Left renal pelvis (tissue), 4 donors: ENCODE measurements at regions not wholly inside any gene's neighbourhood (a gene's known extent, or its start where the extent isn't known, plus 50 kb on each side); places are given as distances from the start of the nearest gene placed in this dataset.

Experiments
- DNase-seq, 4 donors: peaks; one replicate each; pipeline ENCODE4 v3.0.0-alpha.2; 2013; ENCODE audit warnings: low read depth in 4 of 4, low spot score in 3 of 4

- DNase-seq, result no peak
Observed at GRCh38 chr4:35534962-35535361, 709.4 kb downstream of the ARAP2 start.

- DNase-seq, result no peak
Observed at GRCh38 chr4:35538807-35539206, 705.5 kb downstream of the ARAP2 start.

- no peak for DNase-seq
Observed at GRCh38 chr4:35539404-35540055, 704.8 kb downstream of the ARAP2 start.

- DNase-seq, result no peak
Observed at GRCh38 chr4:35541146-35541887, 703.0 kb downstream of the ARAP2 start.

GRCh38 chr4:35541888-35542213, 702.5 kb downstream of the ARAP2 start:
- no peak for DNase-seq

GRCh38 chr4:35548921-35549320, 695.4 kb downstream of the ARAP2 start:
- DNase-seq, result no peak

GRCh38 chr4:35556387-35556786, 687.9 kb downstream of the ARAP2 start:
- no peak for DNase-seq

DNA sequence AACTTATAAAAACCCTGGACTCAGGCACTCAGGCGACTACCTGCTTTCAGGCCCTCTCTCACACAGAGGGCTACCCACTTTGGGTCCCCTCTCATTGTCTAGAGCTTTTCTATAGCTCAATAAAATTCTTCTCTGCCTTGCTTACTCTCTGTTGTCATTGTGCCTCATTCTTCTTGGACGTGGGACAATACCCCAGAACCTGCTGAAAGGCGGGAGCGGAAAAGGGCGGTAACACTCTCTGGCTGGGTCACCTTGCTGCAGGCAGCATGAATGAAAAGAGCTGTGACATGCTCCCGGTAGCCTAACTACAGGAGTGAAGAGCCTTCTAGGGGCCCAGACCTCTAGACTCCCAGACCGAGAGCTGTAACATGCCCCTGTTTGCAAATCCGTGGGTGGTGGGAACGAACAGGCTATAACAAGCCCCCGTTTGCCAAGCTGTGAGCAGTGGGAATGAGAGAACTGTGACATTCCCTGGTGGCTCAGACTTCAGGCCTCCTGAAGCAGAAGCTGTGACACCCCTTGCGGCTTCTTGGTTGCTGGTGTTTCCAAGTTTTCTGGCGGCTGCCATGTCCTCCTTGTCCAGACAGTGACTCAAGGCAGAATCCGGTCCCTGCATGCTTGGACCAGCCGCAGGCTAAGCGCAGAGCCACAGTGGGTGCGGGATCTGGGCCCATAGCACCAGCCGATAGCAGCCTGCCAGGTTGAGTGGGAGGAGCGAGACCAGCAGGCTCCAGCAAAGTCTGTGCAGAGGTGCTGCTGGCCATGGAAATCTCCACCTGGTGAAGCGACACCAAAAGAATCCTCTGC, 684.6 kb downstream of the ARAP2 start:
- DNase-seq, result no peak

DNA sequence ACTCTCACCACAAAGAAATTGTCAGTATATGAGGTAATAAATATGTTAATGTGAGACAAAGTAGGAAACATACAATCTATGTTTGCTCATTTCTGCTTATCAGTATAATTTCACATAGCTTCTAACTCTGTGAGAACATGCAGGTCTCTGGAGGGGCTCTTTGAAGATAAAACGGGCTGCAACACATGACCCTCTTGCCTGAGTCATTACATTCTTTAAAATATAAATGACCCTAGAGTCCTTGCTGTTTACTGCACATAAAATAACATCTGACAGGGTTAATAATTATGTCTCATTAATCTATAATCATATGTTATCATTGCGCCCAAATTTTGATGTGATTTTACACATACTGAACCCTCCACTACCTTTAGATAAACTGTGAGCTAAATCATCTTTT, 681.5 kb downstream of the ARAP2 start:
- DNase-seq, result peak in 1 of 4 donors; percentile 6

- DNase-seq, result no peak
Observed at GRCh38 chr4:35565640-35566039, 678.7 kb downstream of the ARAP2 start.

GRCh38 chr4:35591035-35591434, 653.3 kb downstream of the ARAP2 start:
- DNase-seq, result no peak

DNA sequence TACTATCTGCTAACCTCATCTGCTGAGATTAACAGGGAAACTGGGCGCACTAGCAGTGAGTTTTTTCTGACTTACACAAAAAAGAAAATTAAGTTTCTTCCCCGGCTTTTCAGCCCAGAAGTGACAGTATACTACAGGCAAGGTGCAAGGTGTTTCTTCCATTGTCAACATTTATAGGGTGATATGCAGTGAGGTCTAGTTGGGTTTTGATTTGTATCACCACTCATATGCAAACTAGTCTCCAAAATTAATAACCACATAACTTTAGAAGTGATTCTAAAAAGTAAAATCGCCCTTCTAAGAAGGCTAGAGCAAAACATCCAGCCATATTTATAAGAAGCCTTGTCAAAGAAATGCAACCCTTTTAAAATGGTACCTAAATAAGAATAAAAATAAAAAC, 640.1 kb downstream of the ARAP2 start:
- DNase-seq, result no peak

- no peak for DNase-seq
Observed at GRCh38 chr4:35604724-35605123, 639.6 kb downstream of the ARAP2 start.

DNA sequence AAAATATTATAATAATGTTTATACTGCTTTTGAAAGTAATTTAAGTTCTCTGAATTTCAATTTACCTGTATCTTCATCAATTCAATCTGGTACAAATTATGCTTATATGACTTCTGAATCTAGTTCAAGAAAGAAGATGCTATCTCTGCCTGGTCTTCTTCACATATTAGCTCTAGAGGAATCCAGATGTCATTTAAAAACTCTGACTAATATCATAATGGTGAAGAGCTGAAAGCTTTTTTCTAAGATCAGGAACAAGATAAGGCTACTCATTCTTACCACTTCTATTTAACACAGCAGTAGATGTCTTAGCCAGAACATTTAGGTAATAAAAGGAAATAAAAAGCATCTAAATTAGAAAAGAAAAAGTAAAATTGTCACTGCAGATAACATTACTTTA, 636.1 kb downstream of the ARAP2 start:
- DNase-seq, result no peak

DNA sequence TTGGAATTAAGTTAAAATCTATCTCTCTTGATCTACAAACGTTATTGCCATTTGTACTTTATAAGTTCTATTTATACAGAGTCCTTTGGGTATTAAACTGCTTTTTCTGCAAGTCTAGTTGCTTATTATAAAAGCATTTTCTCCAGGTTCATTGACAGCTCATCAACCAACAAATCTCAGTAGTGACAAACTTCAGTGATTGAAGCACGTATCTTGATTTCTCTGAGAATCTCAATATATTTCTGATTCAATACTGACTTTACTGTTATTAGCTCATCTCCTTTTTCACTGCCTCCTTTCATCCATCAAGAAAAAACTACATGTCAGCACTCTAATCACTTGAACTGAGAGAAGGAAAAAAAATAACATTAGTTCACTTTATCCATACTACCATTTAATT, 630.2 kb downstream of the ARAP2 start:
- no peak for DNase-seq

- no peak for DNase-seq
Observed at GRCh38 chr4:35639929-35640328, 604.4 kb downstream of the ARAP2 start.

DNA sequence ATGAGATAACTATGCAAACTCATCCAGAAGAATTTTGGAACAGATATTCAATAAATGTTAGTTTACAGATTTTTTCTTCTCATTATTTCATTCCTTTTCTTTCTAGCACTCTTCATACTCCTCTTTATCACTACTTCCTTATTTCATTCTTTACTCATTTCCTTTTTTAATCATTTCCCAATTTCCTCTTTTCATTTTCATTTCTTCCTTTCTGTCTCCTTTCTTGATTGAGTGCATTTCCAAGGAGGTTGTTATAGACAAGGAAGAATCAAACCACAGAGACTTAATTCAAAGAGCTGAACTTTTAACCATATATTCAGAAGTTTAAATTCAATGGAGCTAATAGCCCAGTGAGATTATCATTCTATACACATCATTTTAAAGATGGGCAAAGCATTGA, 600.7 kb downstream of the ARAP2 start:
- DNase-seq, result no peak

DNA sequence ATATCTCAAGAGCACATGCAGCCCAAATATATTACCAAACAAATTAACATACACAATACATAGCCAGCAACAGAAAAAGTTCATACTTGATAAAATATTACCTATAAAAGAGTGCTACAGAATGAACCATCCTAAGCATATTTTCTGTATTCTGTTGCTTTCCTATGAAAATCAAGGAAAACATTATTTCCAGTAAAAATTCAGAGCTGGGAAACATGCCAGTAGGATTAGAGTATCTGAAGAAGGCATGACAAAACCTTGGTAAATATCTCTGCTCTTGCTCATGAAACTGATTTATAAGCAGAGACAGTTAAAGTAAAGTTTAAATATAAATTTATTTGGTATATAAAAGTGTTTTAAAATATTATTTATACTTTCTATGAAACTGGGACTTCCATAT, 599.7 kb downstream of the ARAP2 start:
- DNase-seq, result no peak

DNA sequence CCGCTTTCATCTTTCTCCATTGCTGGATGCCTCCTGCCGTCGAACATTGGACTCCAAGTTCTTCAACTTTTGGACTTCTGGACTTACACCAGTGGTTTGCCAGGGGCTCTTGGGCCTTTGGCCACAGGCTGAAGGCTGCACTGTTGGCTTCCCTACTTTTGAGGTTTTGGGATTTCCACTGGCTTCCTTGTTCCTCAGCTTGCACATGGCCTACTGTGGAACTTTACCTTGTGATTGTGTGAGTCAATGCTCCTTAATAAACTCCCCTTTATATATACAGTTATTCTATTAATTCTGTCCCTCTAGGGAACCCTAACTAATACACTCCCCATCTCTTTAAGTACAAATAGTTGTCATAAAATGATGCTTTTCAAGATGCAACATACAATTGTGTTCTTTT, 595.3 kb downstream of the ARAP2 start:
- DNase-seq, result no peak

GRCh38 chr4:35649778-35650177, 594.5 kb downstream of the ARAP2 start:
- DNase-seq, result no peak

- DNase-seq, result no peak
Observed at GRCh38 chr4:35652197-35652596, 592.1 kb downstream of the ARAP2 start.

DNA sequence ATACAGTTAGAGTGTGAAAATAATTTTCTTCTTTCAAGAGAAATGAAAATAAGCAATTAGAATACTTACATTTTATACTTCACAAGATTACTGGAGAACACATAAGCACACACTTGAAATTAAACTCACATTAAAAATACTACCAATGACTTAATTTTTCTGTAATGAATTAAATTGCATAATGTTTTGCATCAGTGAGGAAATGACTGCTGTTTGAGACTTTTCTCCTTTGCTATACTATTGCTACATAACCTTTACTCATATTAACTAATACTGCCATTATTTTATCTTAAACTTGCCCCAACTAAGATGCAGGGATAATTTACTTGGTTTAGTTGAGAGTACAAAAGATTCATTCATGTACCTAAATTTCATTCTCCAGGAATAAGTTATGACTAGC, 590.9 kb downstream of the ARAP2 start:
- DNase-seq, result no peak
